ENCODE measurements at regions not wholly inside any gene's neighbourhood (a gene's known extent, or its start where the extent isn't known, plus 50 kb on each side); places are given as distances from the start of the nearest gene placed in this dataset.

DNA sequence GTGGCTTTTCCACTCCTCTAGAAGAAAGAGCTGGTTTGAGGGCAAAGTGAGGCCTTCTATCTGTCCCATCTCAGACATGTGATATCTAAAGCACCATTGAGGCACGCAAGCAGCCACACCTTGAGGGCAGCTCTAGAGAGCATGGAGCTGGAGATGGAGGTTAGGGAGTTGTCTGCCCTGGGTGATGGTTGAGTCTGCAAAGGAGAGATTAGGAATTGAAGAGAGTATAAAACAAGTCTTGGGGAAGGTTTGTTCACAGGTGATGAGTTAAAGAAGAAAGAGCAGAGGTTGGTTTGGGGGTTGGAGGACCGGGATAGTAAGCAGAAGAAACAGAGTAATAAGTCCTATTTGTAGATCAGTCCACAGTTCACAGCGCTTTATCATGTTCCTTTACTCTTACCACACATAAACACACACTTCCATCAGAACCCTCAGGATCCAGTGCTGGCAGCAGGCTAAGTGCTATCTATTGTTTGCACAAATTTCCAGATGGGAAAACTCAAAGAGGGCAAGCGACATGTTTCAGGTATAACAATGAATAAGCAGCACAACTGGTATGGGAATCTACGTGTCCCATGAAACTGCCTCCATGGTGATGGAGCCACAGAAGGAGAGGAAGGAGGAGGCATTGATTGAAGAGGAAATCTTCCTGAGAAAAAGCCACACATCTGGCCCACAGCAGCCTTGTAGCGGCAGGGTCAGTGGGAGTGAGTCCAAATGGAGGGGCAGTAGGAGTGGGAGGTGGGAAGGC, 65.8 kb downstream of the RASSF10 start:
- Histone ChIP-seq H3K9me3 (ENCODE audit: low read depth) (no peaks in the 10 kb centered on the region), H3K36me3 (no peaks in the 10 kb centered on the region), H3K4me1 (ENCODE audit: low read depth) (no peaks in the 10 kb centered on the region), H3K27ac (no peak overlapping the region), H3K4me3 (no peak overlapping the region), H3K27me3 (peaks cover 11% of the 10 kb centered on the region)
- TF ChIP-seq, protein P1, sequence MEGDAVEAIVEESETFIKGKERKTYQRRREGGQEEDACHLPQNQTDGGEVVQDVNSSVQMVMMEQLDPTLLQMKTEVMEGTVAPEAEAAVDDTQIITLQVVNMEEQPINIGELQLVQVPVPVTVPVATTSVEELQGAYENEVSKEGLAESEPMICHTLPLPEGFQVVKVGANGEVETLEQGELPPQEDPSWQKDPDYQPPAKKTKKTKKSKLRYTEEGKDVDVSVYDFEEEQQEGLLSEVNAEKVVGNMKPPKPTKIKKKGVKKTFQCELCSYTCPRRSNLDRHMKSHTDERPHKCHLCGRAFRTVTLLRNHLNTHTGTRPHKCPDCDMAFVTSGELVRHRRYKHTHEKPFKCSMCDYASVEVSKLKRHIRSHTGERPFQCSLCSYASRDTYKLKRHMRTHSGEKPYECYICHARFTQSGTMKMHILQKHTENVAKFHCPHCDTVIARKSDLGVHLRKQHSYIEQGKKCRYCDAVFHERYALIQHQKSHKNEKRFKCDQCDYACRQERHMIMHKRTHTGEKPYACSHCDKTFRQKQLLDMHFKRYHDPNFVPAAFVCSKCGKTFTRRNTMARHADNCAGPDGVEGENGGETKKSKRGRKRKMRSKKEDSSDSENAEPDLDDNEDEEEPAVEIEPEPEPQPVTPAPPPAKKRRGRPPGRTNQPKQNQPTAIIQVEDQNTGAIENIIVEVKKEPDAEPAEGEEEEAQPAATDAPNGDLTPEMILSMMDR (IDR thresholded peaks at IDR 0.05; ENCODE audit: low read depth, low read length): no peak
- DNase-seq (ENCODE audit: low read depth in 1 of 2, low spot score in 1 of 2): no peak

DNA sequence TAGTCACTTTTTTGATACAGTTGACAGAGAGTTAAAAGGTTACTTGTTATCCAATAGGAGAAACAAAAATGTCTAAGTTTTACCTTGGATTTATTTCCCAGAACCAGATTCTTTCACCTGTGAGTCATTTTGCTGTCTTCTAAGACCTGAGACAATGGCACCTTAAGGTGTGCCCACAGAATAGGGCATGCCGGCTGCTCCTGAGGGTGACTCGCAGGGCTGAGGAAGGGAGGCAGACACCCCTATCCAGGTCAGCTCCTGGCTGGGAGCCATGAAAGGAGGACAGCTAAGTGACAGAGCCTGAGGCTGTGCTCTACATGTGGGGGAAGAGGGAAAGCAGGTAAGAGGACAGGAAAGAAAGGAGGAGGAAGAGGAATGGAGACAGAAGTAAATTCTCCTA, 67.8 kb downstream of the RASSF10 start:
- TF ChIP-seq, protein P1 (IDR thresholded peaks at IDR 0.05; ENCODE audit: low read depth, low read length): no peak
- H3K9me3 ChIP-seq (ENCODE audit: low read depth): no peaks in the 10 kb centered on the region
- H3K27ac ChIP-seq: no peak overlapping the region
- H3K36me3 ChIP-seq: no peaks in the 10 kb centered on the region
- H3K4me1 ChIP-seq (ENCODE audit: low read depth): no peaks in the 10 kb centered on the region
- H3K4me3 ChIP-seq: no peak overlapping the region
- DNase-seq (ENCODE audit: low read depth in 1 of 2, low spot score in 1 of 2): no peak
- peaks cover 11% of the 10 kb centered on the region for H3K27me3 ChIP-seq

DNA sequence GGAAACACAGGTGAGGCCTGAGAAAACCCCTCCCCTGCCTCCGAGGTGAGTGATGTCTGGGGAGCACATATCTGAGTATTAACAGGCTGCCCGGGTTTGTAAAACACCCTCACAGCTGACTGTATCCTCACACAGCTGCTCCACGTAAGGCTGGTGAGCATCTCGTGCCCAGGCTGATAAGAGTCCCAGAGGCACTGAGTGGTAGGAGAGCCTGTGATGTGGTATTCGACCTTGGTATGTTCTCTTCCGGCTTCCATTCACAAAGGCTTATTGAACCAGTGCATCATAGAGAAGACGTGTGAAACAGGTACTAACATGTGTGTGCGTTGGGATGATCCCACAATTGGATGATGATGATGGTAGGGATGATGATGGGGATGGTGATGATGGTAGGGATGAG, 71.7 kb downstream of the RASSF10 start:
- H3K9me3 ChIP-seq (ENCODE audit: low read depth): no peaks in the 10 kb centered on the region
- peaks cover 14% of the 10 kb centered on the region for H3K27me3 ChIP-seq
- H3K4me1 ChIP-seq (ENCODE audit: low read depth): no peaks in the 10 kb centered on the region
- no peak for DNase-seq (ENCODE audit: low read depth in 1 of 2, low spot score in 1 of 2)
- no peak overlapping the region for H3K27ac ChIP-seq
- TF ChIP-seq, protein P1 (IDR thresholded peaks at IDR 0.05; ENCODE audit: low read depth, low read length): no peak
- no peaks in the 10 kb centered on the region for H3K36me3 ChIP-seq
- H3K4me3 ChIP-seq: no peak overlapping the region

DNA sequence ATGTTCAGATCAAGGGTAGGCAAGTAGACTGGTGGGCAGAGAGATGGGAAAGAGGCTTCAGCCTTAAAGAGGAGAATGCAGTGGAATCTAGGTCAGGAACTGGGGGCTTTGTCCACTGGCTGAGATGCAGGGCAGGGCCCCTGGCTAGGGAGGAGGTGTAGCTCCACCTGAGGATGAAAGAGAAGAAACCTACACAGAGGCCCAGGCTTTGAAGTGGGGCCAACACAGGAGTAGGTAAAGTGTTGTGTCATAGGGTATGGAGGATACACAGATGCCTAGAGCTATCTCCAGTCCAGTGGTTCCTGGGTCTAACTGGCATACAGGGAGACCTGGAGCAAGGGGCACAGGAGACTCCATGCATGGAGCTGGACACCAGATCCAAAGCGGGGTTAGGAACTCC, 73.5 kb downstream of the RASSF10 start:
- Histone ChIP-seq H3K4me1 (ENCODE audit: low read depth) (no peaks in the 10 kb centered on the region), H3K27me3 (peaks cover 8% of the 10 kb centered on the region), H3K36me3 (no peaks in the 10 kb centered on the region), H3K9me3 (ENCODE audit: low read depth) (no peaks in the 10 kb centered on the region), H3K27ac (no peak overlapping the region), H3K4me3 (no peak overlapping the region)
- TF ChIP-seq, protein P1 (IDR thresholded peaks at IDR 0.05; ENCODE audit: low read depth, low read length): no peak
- DNase-seq (ENCODE audit: low read depth in 1 of 2, low spot score in 1 of 2): no peak

DNA sequence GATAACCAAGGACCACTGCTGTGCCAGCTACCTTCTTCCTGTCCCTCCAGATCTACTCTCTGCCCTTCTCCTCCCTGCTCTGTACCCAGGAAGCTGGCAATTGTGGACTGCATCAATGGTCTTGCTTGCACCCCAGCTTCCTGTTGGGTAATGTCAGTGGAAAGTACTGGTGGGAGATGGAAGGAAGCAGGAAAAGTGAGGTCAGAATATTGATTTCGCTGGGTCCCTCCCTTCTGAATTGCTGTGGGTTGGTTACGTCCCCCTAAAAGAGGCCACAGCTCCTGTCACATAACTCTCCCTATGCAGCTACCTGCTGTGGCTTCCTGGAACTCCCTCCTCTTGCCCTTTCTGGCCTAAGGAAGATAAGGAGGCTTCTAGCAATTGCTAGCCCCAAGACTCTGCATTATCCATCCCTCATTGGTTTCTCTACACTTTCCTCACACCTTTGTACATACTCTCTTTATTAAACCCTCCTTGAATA, 81.2 kb downstream of the RASSF10 start:
- Histone ChIP-seq H3K9me3 (ENCODE audit: low read depth) (no peaks in the 10 kb centered on the region), H3K27me3 (no peaks in the 10 kb centered on the region), H3K4me3 (no peak overlapping the region), H3K4me1 (ENCODE audit: low read depth) (no peaks in the 10 kb centered on the region), H3K27ac (no peak overlapping the region), H3K36me3 (no peaks in the 10 kb centered on the region)
- DNase-seq (ENCODE audit: low read depth in 1 of 2, low spot score in 1 of 2): no peak
- TF ChIP-seq, protein P1 (IDR thresholded peaks at IDR 0.05; ENCODE audit: low read depth, low read length): no peak
